RWPE1 (cell line): ENCODE measurements at regions not wholly inside any gene's neighbourhood (a gene's known extent, or its start where the extent isn't known, plus 50 kb on each side); places are given as distances from the start of the nearest gene placed in this dataset.
"Not testable (repeated sequence)": the region's sequence is repeated elsewhere in the genome, so short reads cannot be mapped to it uniquely, and the experiment has no call there.

Experiments used
- CTCF ChIA-PET: fragments of 350-600 bp; sonication (Branson Sonifier 250); formaldehyde crosslinking; extraction: SDS; loops from one replicate; lab custom pipeline; 2021; lab: Yijun Ruan, JAX
- POLR2A ChIA-PET: fragments of 400-600 bp; formaldehyde crosslinking; extraction: SDS; loops from one replicate; lab custom pipeline; 2020; ENCODE audit warnings: antibody characterized with exemption; ENCODE audit not compliant: low non-redundant PET; lab: Yijun Ruan, JAX
- DNase-seq: peaks from one replicate; pipeline ENCODE4 v3.0.0; 2012; ENCODE audit warnings: low spot score
- H3K27ac ChIP-seq: fragments of 450-650 bp; 2 replicates; pipeline ENCODE4 v1.5.1; 2017
- TF ChIP-seq, protein P1 (sequence below): fragments of 450-650 bp; conservative IDR thresholded peaks from 2 replicates; pipeline ENCODE4 v1.5.1; 2017; ENCODE audit warnings: low read depth, mild to moderate bottlenecking

DNA sequence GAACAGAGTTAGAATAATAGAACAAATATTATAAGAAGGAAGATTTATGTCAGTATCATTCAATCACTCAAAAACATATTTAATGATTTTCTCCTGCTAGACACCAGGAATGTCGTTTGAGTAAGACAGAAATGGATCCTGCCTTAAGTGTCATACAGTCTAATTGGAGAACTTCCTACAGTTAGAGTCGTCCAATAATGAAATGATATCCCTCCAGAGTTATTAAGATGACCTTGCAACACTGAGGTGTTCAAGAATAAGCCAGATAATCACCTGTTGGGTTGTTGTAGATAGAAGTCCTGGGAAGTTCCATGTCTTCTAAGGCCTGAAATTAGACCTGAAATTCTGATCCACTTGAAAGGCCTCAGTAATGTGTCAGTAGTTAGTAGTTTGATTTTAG is 132.3 kb downstream of the SLC38A4 start:
- CTCF ChIA-PET: no interaction called here
- no peak overlapping the region for H3K27ac ChIP-seq
- TF ChIP-seq, protein P1, sequence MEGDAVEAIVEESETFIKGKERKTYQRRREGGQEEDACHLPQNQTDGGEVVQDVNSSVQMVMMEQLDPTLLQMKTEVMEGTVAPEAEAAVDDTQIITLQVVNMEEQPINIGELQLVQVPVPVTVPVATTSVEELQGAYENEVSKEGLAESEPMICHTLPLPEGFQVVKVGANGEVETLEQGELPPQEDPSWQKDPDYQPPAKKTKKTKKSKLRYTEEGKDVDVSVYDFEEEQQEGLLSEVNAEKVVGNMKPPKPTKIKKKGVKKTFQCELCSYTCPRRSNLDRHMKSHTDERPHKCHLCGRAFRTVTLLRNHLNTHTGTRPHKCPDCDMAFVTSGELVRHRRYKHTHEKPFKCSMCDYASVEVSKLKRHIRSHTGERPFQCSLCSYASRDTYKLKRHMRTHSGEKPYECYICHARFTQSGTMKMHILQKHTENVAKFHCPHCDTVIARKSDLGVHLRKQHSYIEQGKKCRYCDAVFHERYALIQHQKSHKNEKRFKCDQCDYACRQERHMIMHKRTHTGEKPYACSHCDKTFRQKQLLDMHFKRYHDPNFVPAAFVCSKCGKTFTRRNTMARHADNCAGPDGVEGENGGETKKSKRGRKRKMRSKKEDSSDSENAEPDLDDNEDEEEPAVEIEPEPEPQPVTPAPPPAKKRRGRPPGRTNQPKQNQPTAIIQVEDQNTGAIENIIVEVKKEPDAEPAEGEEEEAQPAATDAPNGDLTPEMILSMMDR: no peak
- DNase-seq: no peak
- POLR2A ChIA-PET: no interaction called here

DNA sequence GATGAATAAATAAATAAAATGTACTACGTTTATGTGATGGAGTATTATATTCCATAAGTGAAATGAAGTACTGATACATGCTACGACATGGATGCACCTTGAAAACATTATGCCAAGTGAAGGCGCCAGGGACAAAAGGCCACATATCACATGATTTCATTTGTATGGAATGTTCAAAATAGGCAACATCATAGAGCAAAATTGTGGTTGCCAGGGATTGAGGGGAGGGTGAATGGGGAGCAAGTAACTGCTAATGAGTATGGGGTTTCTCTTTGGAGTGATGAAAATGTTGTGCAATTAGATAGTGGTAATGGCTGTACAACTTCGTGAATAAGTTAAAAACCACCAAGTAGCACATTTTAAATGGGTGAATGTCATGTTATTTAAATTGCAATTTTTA is 132.8 kb downstream of the SLC38A4 start:
- TF ChIP-seq, protein P1: no peak
- POLR2A ChIA-PET: no interaction called here
- no peak for DNase-seq
- H3K27ac ChIP-seq: no peak overlapping the region
- CTCF ChIA-PET: no interaction called here

DNA sequence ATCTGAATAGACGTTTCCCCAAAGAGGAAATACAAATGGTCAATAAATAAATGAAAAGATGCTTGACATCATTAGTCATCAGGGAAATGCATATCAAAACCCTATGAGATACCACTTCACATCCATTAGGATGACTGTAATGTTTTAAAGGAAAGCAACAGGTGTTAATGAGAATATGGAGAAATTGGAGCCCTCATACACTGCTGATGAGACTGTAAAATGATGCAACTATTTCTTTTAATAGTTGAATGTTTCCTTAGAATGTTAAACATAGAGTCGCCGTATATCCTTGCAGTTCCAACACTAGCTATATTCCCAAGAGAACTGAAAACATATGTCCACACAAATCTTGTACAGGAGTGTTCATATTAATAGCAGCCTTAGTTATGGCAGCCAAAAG is 133.2 kb downstream of the SLC38A4 start:
- TF ChIP-seq, protein P1: no peak
- no peak for DNase-seq
- no peak overlapping the region for H3K27ac ChIP-seq
- CTCF ChIA-PET: interaction anchor here (0.6 kb wide), 1 partner anchor 9 kb away, joined by 3 read pairs; no protein-coding TSS in a partner anchor
- POLR2A ChIA-PET: no interaction called here

DNA sequence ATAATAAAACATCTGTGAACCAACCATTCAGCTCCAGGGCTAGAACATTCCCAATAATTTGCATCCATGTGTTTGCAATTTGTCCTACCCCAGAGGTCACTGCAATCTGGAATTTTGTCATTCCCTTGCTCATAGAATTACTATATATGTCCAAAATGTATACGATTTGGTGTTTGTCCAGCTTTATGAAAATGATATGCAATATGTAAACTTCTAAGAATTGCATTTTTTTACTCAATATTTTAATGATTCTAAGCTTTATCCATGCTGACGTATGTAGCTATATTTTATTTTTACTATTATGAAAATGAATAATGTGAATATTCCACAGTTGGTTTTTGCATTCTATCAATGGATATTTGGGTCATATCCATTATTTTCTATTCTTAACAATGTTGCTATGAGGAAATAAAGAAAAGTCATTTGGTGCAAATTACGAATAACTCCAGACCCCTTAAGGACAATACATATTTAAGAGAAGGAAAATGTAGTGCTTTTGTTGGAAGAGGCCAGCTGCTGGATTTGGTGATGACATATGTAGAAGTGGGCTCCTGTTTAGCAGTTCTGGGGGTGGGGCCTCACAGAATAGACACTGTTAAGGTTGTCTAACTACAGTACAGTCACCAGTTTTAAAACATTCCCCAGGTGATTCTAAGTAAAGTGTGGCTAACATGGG is 139.4 kb downstream of the SLC38A4 start:
- ChIA-PET CTCF (interaction anchor here (0.6 kb wide), 1 partner anchor 50 kb away, joined by 3 read pairs; no protein-coding TSS in a partner anchor), POLR2A (no interaction called here)
- TF ChIP-seq, protein P1: no peak
- H3K27ac ChIP-seq: no peak overlapping the region
- DNase-seq: no peak

DNA sequence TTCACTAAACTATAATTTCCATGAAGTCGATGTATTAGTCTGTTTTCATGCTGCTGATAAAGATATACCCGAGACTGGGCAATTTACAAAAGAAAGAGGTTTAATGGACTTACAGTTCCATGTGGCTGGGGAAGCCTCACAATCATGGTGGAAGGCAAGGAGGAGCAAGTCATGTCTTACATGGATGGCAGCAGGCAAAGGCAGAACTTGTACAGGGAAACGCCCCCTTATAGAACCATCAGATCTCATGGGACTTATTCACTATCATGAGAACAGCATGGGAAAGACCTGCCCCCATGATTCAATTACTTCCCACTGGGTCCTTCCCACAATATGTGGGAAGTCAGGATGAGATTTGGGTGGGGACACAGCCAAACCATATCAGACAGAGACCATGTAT is 141.6 kb downstream of the SLC38A4 start:
- H3K27ac ChIP-seq, DNase-seq, POLR2A ChIA-PET, CTCF ChIA-PET: not testable (repeated sequence)

DNA sequence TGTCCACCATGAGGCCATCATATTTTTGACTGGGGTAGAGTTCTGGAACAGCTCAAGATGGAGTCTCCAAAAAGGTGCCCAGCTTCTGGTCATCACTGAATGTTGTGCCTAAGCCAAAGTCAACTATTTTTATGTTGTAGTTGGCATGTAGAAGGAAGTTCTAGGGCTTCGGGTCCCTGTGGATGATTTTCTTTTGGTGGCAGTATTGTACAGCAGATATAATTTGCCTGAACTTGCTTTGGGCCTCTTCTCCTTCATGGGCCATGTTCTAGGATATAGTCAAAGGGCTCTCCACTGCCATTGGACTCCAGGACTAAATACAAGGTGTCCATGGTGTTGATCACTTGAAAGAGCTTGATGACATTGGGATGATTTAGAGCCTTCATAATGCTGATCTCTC is 143.6 kb downstream of the SLC38A4 start:
- TF ChIP-seq, protein P1: no peak
- ChIA-PET POLR2A (no interaction called here), CTCF (no interaction called here)
- no peak overlapping the region for H3K27ac ChIP-seq
- no peak for DNase-seq

DNA sequence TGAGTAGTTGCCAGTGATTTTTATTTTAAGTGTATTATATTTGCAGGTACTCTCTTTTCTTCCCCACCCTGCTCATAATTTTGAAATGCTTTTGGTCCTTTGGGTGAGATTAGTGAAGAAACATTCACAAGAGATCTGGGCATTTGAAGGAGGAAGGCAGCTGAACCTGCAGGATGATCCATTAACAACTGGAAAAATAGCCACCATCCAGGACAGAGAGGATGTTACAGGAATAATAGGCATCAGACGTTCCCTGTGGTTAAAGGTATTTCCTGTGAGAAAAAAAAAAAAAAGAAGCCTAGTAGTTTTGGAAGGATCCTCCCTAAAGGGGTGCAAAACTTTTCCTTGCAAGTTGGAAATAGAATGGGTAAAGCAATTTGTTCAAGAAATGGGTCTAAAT is 145.3 kb downstream of the SLC38A4 start:
- ChIA-PET CTCF (no interaction called here), POLR2A (interaction anchor here (0.6 kb wide), 1 partner anchor 76 kb away, joined by 8 read pairs; no protein-coding TSS in a partner anchor)
- no peak for DNase-seq
- no peak overlapping the region for H3K27ac ChIP-seq
- TF ChIP-seq, protein P1: no peak
